PC-3 (cell line): ENCODE measurements at regions not wholly inside any gene's neighbourhood (a gene's known extent, or its start where the extent isn't known, plus 50 kb on each side); places are given as distances from the start of the nearest gene placed in this dataset.
A peak's percentile ranks its signal among the peaks of the same experiment; 100 is the strongest.

Source experiments
- ATAC-seq: fragments of 200-7000 bp; cut with Tn5 transposase; 2 replicates; pipeline ENCODE4 v1.9.1; 2020; ENCODE audit warnings: mild to moderate bottlenecking, moderate library complexity
- BruUV-seq: library from RNA; stranded (reverse); fragments of 400-500 nt; replicated peaks from 2 replicates; lab custom pipeline; 2021; lab: Mats Ljungman, UMichigan
- CTCF ChIA-PET: fragments of 300-600 bp; sonication (Branson Sonifier 250); formaldehyde crosslinking; loops from one replicate; lab custom pipeline; 2022; ENCODE audit warnings: antibody characterized with exemption; lab: Charles Lee
- POLR2A ChIA-PET: fragments of 300-600 bp; sonication (Branson Sonifier 250); formaldehyde crosslinking; loops from one replicate; lab custom pipeline; 2022; ENCODE audit warnings: antibody characterized with exemption; ENCODE audit not compliant: unreplicated experiment; lab: Charles Lee
- DNase-seq: peaks from one replicate; pipeline ENCODE4 v3.0.0-alpha.2; 2015
- H2AFZ ChIP-seq: fragments of 300-600 bp; sonication (generic); 2 replicates; pipeline ENCODE4 v1.6.0; 2016; ENCODE audit warnings: antibody characterized with exemption, low read length
- H3F3A ChIP-seq: fragments of 300-600 bp; sonication (generic); one replicate; pipeline ENCODE4 v1.6.0; 2017; ENCODE audit warnings: antibody characterized with exemption, low read length, control low read depth, mild to moderate bottlenecking; ENCODE audit not compliant: unreplicated experiment
- H3K27ac ChIP-seq: fragments of 300-600 bp; sonication (generic); 2 replicates; pipeline ENCODE4 v1.5.1; 2016; ENCODE audit warnings: mild to moderate bottlenecking, low read length
- H3K27me3 ChIP-seq: fragments of 300-600 bp; sonication (generic); 2 replicates; pipeline ENCODE4 v1.6.1; 2016; ENCODE audit warnings: low read length, mixed read lengths
- H3K36me3 ChIP-seq: fragments of 300-600 bp; sonication (generic); 2 replicates; pipeline ENCODE4 v1.6.1; 2016; ENCODE audit warnings: low read depth, mixed run types, low read length, mixed read lengths
- H3K4me1 ChIP-seq: fragments of 300-600 bp; sonication (generic); 2 replicates; pipeline ENCODE4 v1.5.1; 2016; ENCODE audit warnings: low read length; ENCODE audit not compliant: insufficient read depth
- H3K4me2 ChIP-seq: fragments of 300-600 bp; sonication (generic); 2 replicates; pipeline ENCODE4 v1.6.0; 2016; ENCODE audit warnings: low read length
- H3K4me3 ChIP-seq: fragments of 300-600 bp; sonication (generic); 2 replicates; pipeline ENCODE4 v1.5.1; 2016; ENCODE audit warnings: mild to moderate bottlenecking, low read length, mixed read lengths
- H3K79me2 ChIP-seq: fragments of 300-600 bp; sonication (generic); 2 replicates; pipeline ENCODE4 v1.6.1; 2017; ENCODE audit warnings: low read length, mixed read lengths
- H3K9ac ChIP-seq: fragments of 300-600 bp; sonication (generic); 2 replicates; pipeline ENCODE4 v1.6.0; 2016; ENCODE audit warnings: mild to moderate bottlenecking, low read length
- H3K9me2 ChIP-seq: fragments of 300-600 bp; sonication (generic); replicated peaks from 2 replicates; pipeline ENCODE4 v1.6.1; 2016; ENCODE audit warnings: mixed run types, low read length, mixed read lengths
- H3K9me3 ChIP-seq: fragments of 300-600 bp; sonication (generic); 2 replicates; pipeline ENCODE4 v1.6.1; 2016; ENCODE audit warnings: low read length, mixed read lengths
- H4K20me1 ChIP-seq: fragments of 300-600 bp; sonication (generic); 2 replicates; pipeline ENCODE4 v1.6.1; 2016; ENCODE audit warnings: low read length, mixed read lengths
- CTCF ChIP-seq: fragments of 300-600 bp; sonication (generic); conservative IDR thresholded peaks from 2 replicates; pipeline ENCODE4 v1.5.1; 2017; ENCODE audit warnings: antibody characterized with exemption, low read depth, mild to moderate bottlenecking, low read length
- EZH2 ChIP-seq: fragments of 300-600 bp; sonication (generic); IDR thresholded peaks from one replicate; pipeline ENCODE4 v1.6.1; 2017; ENCODE audit warnings: antibody characterized with exemption, mild to moderate bottlenecking, low read length; ENCODE audit not compliant: unreplicated experiment
- EZH2phosphoT487 ChIP-seq: fragments of 300-600 bp; sonication (generic); IDR thresholded peaks from 2 replicates; pipeline ENCODE4 v1.6.1; 2018; ENCODE audit warnings: mild to moderate bottlenecking, antibody characterized with exemption, low read length, borderline replicate concordance
- intact Hi-C: fragments of 100-400 bp; cut with micrococcal nuclease; formaldehyde crosslinking; loops from 2 replicates; pipeline ENCODE4 v1.9.0; 2023

- H3K9me2 ChIP-seq, result no peaks in the 10 kb centered on the region
- H3K4me1 ChIP-seq, result no peaks in the 10 kb centered on the region
- BruUV-seq, result no TSS peak
- no peaks in the 10 kb centered on the region for H3K27me3 ChIP-seq
- DNase-seq (no peak), ATAC-seq (no peak)
- H3K4me2 ChIP-seq, result no peak overlapping the region
- POLR2A ChIA-PET, result no interaction called here
- no peaks in the 10 kb centered on the region for H3K36me3 ChIP-seq
- no peak overlapping the region for H3K27ac ChIP-seq
- H3K4me3 ChIP-seq, result no peak overlapping the region
- H3K9me3 ChIP-seq, result no peaks in the 10 kb centered on the region
- intact Hi-C loops, result no loop called here
- H3K9ac ChIP-seq, result no peak overlapping the region
- H2AFZ ChIP-seq, result no peak overlapping the region
- CTCF ChIA-PET, result no interaction called here
- H3K79me2 ChIP-seq, result no peaks in the 10 kb centered on the region
- TF ChIP-seq EZH2, result no peak
- no peak for TF ChIP-seq CTCF
- no peak for TF ChIP-seq EZH2phosphoT487
- H3F3A ChIP-seq, result no peaks in the 10 kb centered on the region
- H4K20me1 ChIP-seq, result no peaks in the 10 kb centered on the region
Observed at GRCh38 chrX:84876876-84877275, 126.8 kb upstream of the APOOL start.

- TF ChIP-seq CTCF, result no peak
- no peak for TF ChIP-seq EZH2
- TF ChIP-seq EZH2phosphoT487, result no peak
- Histone ChIP-seq H3K79me2 (no peaks in the 10 kb centered on the region), H4K20me1 (no peaks in the 10 kb centered on the region), H3K4me1 (no peaks in the 10 kb centered on the region), H3K9me2 (no peaks in the 10 kb centered on the region), H3K36me3 (no peaks in the 10 kb centered on the region), H3K9me3 (no peaks in the 10 kb centered on the region), H3F3A (no peaks in the 10 kb centered on the region), H3K27me3 (no peaks in the 10 kb centered on the region), H3K27ac (no peak overlapping the region), H3K4me2 (no peak overlapping the region), H3K9ac (no peak overlapping the region), H3K4me3 (no peak overlapping the region), H2AFZ (no peak overlapping the region)
- intact Hi-C loops, result no loop called here
- no TSS peak for BruUV-seq
- POLR2A ChIA-PET, result no interaction called here
- ATAC-seq (no peak), DNase-seq (no peak)
- CTCF ChIA-PET, result no interaction called here
Observed at GRCh38 chrX:84893897-84894296, 109.8 kb upstream of the APOOL start.

GRCh38 chrX:84907324-84907968 is 96.2 kb upstream of the APOOL start:
- Histone ChIP-seq H3K27me3 (no peaks in the 10 kb centered on the region), H3F3A (no peaks in the 10 kb centered on the region), H3K4me2 (peak overlapping the region; percentile 63), H3K9me3 (no peaks in the 10 kb centered on the region), H3K4me1 (0 out of 2 replicates have a peak, but pooled peaks cover 4% of the 10 kb centered on the region), H3K36me3 (no peaks in the 10 kb centered on the region), H3K27ac (no peak overlapping the region), H4K20me1 (no peaks in the 10 kb centered on the region), H3K4me3 (peak overlapping the region; percentile 40; the same call in 1 of the 2 replicates), H3K79me2 (no peaks in the 10 kb centered on the region), H3K9me2 (no peaks in the 10 kb centered on the region), H3K9ac (no peak overlapping the region), H2AFZ (peak overlapping the region; percentile 63)
- DNase-seq (peak; percentile 36), ATAC-seq (peak; percentile 81)
- CTCF ChIA-PET, result interaction anchor here (0.5 to 1.8 kb wide), 2 partner anchors 178 to 599 kb away, joined by 3 to 9 read pairs; no protein-coding TSS in a partner anchor
- BruUV-seq, result no TSS peak
- POLR2A ChIA-PET, result no interaction called here
- TF ChIP-seq EZH2phosphoT487, result no peak
- TF ChIP-seq CTCF, result peak; percentile 59
- TF ChIP-seq EZH2, result no peak
- intact Hi-C loops, result loop anchor here (1.0 to 5.0 kb wide), 3 partner anchors 146 to 570 kb away; no protein-coding TSS in a partner anchor
